Uterus (tissue), 3 donors: ENCODE measurements at regions not wholly inside any gene's neighbourhood (a gene's known extent, or its start where the extent isn't known, plus 50 kb on each side); places are given as distances from the start of the nearest gene placed in this dataset.
A peak's percentile ranks its signal among the peaks of the same experiment; 100 is the strongest.

Experiments used
- DNase-seq, 2 donors: peaks; one replicate each; pipeline ENCODE4 v3.0.0-alpha.2; 2019 to 2020
- H3K27ac ChIP-seq, 2 donors: fragments of 200-600 bp; sonication (generic); 1 replicate in 1 of 2; 2 replicates in 1 of 2; pipeline ENCODE4 v1.5.1; 2016 to 2018
- H3K27me3 ChIP-seq, 2 donors: fragments of 200-600 bp; sonication (generic); one replicate each; pipeline ENCODE4 v1.5.1; 2018 to 2019; ENCODE audit warnings: control low read depth in 1 of 2
- H3K36me3 ChIP-seq, 2 donors: fragments of 200-600 bp; sonication (generic); one replicate each; pipeline ENCODE4 v1.5.1; 2019; ENCODE audit warnings: control low read depth in 1 of 2
- H3K4me1 ChIP-seq, 2 donors: fragments of 200-600 bp; sonication (generic); one replicate each; pipeline ENCODE4 v1.5.1; 2018 to 2019; ENCODE audit warnings: control low read depth in 1 of 2
- H3K4me3 ChIP-seq, 2 donors: fragments of 200-600 bp; sonication (generic); 1 replicate in 1 of 2; 2 replicates in 1 of 2; pipeline ENCODE4 v1.5.1; 2018 to 2019; ENCODE audit warnings: mild to moderate bottlenecking in 1 of 2
- H3K9me3 ChIP-seq, 2 donors: fragments of 200-600 bp; sonication (generic); one replicate each; pipeline ENCODE4 v1.5.1; 2019; ENCODE audit warnings: control low read depth in 1 of 2
- POLR2A ChIP-seq, 2 donors: fragments of 450-650 bp; IDR thresholded peaks; one replicate each; pipeline ENCODE4 v1.6.1; 2016; ENCODE audit warnings: antibody characterized with exemption in 2 of 2, mild to moderate bottlenecking in 1 of 2, moderate library complexity in 1 of 2
- intact Hi-C: fragments of 100-400 bp; cut with DNase I; formaldehyde crosslinking; loops from one replicate; pipeline ENCODE4 v1.15.1; 2023; ENCODE audit warnings: low total_unique reads
- TF ChIP-seq, protein P1 (sequence below), 4 experiments: fragments of 200-600 bp in 2 of 4; fragments of 450-650 bp in 2 of 4; sonication (generic) in 2 of 4; IDR thresholded peaks; one replicate each; pipeline ENCODE4 v1.5.1; 2016 to 2019; ENCODE audit warnings: antibody characterized with exemption in 4 of 4, mild to moderate bottlenecking in 2 of 4, moderate library complexity in 1 of 4
- donor health status: DM: yes; HTN: yes; CAD: no.

DNA sequence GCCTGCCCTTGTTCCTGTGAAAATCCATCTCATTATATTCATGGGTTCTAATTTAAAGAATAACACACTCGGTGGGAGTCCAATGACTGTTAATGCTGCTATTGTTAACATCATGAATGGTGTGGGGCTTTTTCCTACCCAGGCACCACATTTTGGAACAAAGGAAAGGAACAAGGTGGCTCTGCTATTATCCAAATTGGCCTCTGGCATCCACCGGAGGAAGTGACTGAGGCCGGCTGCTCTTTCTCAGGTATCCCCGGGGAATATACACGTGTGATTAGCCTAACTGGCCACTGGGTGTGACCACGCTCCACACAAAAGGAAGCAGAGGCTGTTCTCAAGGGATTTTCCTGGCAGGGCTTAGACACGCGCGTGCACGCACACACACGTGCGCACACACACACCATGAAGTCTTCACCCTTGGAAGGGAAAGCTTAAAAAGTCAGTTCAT lies 601.2 kb upstream of the ARID1B start:
- intact Hi-C loops, result no loop called here
- peak overlapping the region in 1 of 2 donors; percentile 26 for H3K27ac ChIP-seq
- no peak for TF ChIP-seq POLR2A (IDR thresholded peaks at IDR 0.05)
- TF ChIP-seq, protein P1, sequence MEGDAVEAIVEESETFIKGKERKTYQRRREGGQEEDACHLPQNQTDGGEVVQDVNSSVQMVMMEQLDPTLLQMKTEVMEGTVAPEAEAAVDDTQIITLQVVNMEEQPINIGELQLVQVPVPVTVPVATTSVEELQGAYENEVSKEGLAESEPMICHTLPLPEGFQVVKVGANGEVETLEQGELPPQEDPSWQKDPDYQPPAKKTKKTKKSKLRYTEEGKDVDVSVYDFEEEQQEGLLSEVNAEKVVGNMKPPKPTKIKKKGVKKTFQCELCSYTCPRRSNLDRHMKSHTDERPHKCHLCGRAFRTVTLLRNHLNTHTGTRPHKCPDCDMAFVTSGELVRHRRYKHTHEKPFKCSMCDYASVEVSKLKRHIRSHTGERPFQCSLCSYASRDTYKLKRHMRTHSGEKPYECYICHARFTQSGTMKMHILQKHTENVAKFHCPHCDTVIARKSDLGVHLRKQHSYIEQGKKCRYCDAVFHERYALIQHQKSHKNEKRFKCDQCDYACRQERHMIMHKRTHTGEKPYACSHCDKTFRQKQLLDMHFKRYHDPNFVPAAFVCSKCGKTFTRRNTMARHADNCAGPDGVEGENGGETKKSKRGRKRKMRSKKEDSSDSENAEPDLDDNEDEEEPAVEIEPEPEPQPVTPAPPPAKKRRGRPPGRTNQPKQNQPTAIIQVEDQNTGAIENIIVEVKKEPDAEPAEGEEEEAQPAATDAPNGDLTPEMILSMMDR (IDR thresholded peaks at IDR 0.05), result no peak
- H3K4me1 ChIP-seq, result no peaks in the 10 kb centered on the region
- DNase-seq, result peak; percentile 20 to 36
- no peak overlapping the region for H3K4me3 ChIP-seq
- no peaks in the 10 kb centered on the region for H3K9me3 ChIP-seq
- no peaks in the 10 kb centered on the region for H3K36me3 ChIP-seq
- H3K27me3 ChIP-seq, result no peaks in the 10 kb centered on the region

DNA sequence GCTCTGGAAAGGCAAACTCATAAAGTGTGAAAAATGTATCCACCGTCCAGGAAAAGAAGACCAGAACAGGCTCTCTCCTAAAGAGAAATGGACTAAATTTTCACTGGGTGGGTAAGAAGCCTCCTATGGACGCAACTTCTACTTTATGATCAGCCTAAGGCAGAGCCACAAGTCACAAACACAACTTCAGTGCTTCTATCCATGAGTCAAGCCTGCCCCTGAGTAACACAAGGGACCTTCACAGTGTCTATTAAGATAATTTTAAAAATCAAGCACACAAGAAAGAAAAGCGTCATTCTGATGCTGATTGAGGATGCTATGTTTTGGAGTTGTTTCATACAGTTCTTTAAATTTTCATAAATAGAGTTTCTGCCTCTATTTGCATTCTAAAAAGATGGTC lies 601.7 kb upstream of the ARID1B start:
- no peak for TF ChIP-seq POLR2A (IDR thresholded peaks at IDR 0.05)
- TF ChIP-seq, protein P1 (IDR thresholded peaks at IDR 0.05), result no peak
- no peak for DNase-seq
- H3K4me3 ChIP-seq, result no peak overlapping the region
- intact Hi-C loops, result no loop called here
- no peaks in the 10 kb centered on the region for H3K9me3 ChIP-seq
- peak overlapping the region in 1 of 2 donors; percentile 26 for H3K27ac ChIP-seq
- H3K27me3 ChIP-seq, result no peaks in the 10 kb centered on the region
- no peaks in the 10 kb centered on the region for H3K36me3 ChIP-seq
- no peaks in the 10 kb centered on the region for H3K4me1 ChIP-seq

DNA sequence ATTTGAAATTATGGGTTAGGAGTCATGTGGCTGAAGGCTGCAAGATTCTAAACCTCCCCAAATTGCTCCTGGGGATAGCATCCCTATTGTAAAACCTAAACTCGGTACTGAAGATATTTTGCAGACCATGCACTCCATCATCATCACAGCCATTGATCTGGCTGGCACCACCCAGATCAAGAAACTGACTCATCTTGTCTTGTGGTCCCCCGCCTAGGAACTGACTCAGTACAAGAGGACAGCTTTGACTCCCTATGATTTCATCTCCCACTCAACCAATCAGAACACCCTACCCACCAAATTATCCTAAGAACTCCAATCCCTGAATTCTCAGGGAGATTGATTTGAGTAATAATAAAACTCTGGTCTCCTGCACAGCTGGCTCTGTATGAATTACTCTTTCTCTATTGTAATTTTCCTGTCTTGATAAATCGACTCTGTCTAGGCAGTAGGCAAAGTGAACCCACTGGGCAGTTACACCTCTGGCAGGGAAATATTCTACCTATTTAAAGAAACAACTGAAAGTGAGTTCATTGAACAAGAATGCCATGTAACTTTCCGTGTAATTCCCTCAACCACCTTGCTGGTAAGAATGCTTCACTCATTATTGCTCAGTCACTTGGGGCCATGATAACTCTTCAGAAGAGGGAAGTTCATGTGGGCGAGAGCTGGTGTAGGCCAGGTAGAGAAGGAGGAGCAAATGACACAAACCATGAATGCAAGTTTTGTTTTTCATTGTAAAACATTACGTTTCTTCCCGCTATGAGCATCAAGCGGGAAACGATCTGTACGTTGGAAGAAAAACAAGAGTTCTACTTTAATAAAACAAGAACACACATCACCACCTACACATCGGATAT lies 602.9 kb upstream of the ARID1B start:
- H3K27ac ChIP-seq, result peak overlapping the region in 1 of 2 donors; percentile 26
- H3K4me3 ChIP-seq, result no peak overlapping the region
- no peaks in the 10 kb centered on the region for H3K9me3 ChIP-seq
- DNase-seq, result no peak
- no peaks in the 10 kb centered on the region for H3K27me3 ChIP-seq
- no peak for TF ChIP-seq POLR2A (IDR thresholded peaks at IDR 0.05)
- TF ChIP-seq, protein P1 (IDR thresholded peaks at IDR 0.05), result no peak
- intact Hi-C loops, result no loop called here
- H3K4me1 ChIP-seq, result no peaks in the 10 kb centered on the region
- H3K36me3 ChIP-seq, result no peaks in the 10 kb centered on the region

DNA sequence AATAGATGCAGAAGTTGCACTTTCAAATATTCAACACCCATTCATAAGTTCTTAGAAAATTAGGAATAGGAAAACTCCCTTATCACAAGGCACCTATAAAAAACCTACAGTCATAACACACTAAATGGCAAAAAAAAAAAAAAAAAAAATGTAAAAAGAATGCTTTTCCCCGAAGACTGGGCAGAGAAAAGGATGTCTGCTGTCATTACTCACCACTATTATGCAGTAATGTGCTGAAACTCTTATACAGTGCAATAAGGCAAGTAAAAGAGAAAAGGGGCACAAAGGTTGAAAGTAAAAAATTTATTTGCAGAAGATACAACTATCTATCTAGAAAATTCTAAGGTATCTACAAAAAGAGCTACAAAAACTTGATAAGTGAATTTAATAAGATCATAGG lies 607.8 kb upstream of the ARID1B start:
- H3K4me1 ChIP-seq, result no peaks in the 10 kb centered on the region
- H3K4me3 ChIP-seq, result no peak overlapping the region
- TF ChIP-seq, protein P1 (IDR thresholded peaks at IDR 0.05), result no peak
- TF ChIP-seq POLR2A (IDR thresholded peaks at IDR 0.05), result no peak
- DNase-seq, result no peak
- no peaks in the 10 kb centered on the region for H3K9me3 ChIP-seq
- H3K36me3 ChIP-seq, result no peaks in the 10 kb centered on the region
- H3K27ac ChIP-seq, result no peak overlapping the region
- intact Hi-C loops, result no loop called here
- no peaks in the 10 kb centered on the region for H3K27me3 ChIP-seq

DNA sequence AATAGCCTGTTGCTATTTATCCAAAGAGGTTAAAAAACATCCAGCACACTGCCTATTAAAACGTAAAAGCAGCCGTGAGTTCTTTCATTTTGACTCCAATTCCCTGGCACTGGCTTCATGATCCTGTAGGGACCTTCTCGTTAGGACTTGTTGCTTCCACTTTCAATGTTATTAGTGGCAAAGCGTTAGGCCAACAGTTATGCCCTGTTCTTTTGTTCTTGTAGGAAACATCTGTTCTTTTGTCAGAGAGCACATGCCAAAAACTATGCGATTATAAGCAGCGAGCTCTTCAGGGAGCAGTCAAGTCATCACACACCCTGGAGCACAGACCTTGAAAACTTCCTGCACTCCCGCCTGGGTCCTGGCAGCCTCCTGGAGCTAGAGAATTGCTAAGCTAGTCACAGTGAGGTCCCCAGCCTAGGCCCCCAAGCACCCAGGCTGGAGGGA lies 609.5 kb upstream of the ARID1B start:
- TF ChIP-seq, protein P1 (IDR thresholded peaks at IDR 0.05), result no peak
- no peak for TF ChIP-seq POLR2A (IDR thresholded peaks at IDR 0.05)
- DNase-seq, result peak in 1 of 2 donors; percentile 49
- H3K4me1 ChIP-seq, result no peaks in the 10 kb centered on the region
- H3K27me3 ChIP-seq, result no peaks in the 10 kb centered on the region
- intact Hi-C loops, result no loop called here
- no peaks in the 10 kb centered on the region for H3K9me3 ChIP-seq
- H3K27ac ChIP-seq, result peak overlapping the region; percentile 58 to 83
- H3K4me3 ChIP-seq, result peak overlapping the region; percentile 23 to 29
- no peaks in the 10 kb centered on the region for H3K36me3 ChIP-seq
